ENCODE measurements at regions not wholly inside any gene's neighbourhood (a gene's known extent, or its start where the extent isn't known, plus 50 kb on each side); places are given as distances from the start of the nearest gene placed in this dataset.

DNA sequence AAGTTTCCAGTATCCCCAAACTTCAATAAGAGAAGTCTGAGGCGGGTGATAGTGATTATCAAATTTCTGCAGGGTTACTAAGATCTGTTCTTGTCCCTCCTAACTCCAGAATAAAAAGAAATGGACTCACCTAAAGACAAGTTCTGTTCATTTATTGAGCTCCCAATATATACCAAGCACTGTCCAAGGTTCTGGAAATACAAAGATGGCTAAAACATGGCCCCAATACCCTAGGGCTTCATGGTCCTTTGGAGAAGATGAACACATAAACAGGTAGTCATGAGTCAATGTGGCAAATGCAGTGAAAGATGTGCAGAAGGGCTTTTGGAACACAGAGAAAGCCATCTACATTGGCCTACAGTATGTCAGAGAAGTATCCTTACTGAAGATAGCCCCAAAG lies 231.2 kb downstream of the PPP1R2C start:
- H4K20me1 ChIP-seq (ENCODE audit: insufficient read depth, low read length), result no peaks in the 10 kb centered on the region
- no peak for TF ChIP-seq CTCF (IDR thresholded peaks at IDR 0.05; ENCODE audit: extremely low read depth, low read depth, low read length)
- no peak overlapping the region for H3K4me3 ChIP-seq (ENCODE audit: insufficient read depth, low read length)
- H3K9me3 ChIP-seq (ENCODE audit: low read depth, low read length), result no peaks in the 10 kb centered on the region
- no peak overlapping the region for H2AFZ ChIP-seq (ENCODE audit: low read length)
- H3K4me2 ChIP-seq (ENCODE audit: insufficient read depth, low read length), result no peak overlapping the region
- no peak overlapping the region for H3K27ac ChIP-seq (ENCODE audit: low read depth, low read length)
- no peaks in the 10 kb centered on the region for H3K79me2 ChIP-seq (ENCODE audit: insufficient read depth, low read length)
- H3K36me3 ChIP-seq (ENCODE audit: insufficient read depth, low read length), result no peaks in the 10 kb centered on the region
- no peaks in the 10 kb centered on the region for H3K4me1 ChIP-seq (ENCODE audit: insufficient read depth, low read length)
- no peak for DNase-seq (ENCODE audit: insufficient read length, low spot score, missing footprints)
- no peaks in the 10 kb centered on the region for H3K27me3 ChIP-seq (ENCODE audit: insufficient read depth, low read length)

DNA sequence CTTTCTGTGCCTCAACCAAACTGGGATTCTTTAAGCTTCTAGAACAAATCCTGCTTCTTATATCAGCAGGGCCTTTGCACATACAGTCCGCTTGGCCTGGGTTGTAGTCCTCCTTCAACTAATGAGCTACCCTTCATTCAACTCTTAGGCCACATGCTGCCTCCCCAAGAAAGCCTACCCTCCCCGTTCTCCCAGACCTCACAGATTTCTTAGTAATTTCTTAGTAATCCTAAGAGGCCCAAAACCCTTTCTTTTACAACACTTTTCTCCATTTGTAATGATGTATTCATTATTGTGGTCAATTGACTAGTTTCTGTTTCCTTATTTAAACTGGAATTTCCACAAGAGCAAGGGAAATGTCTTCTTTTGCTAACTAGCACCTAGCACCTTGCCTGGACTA lies 233.1 kb downstream of the PPP1R2C start:
- Histone ChIP-seq H3K4me2 (ENCODE audit: insufficient read depth, low read length) (no peak overlapping the region), H3K9me3 (ENCODE audit: low read depth, low read length) (no peaks in the 10 kb centered on the region), H3K36me3 (ENCODE audit: insufficient read depth, low read length) (no peaks in the 10 kb centered on the region), H3K79me2 (ENCODE audit: insufficient read depth, low read length) (no peaks in the 10 kb centered on the region), H3K4me1 (ENCODE audit: insufficient read depth, low read length) (no peaks in the 10 kb centered on the region), H4K20me1 (ENCODE audit: insufficient read depth, low read length) (no peaks in the 10 kb centered on the region), H3K27me3 (ENCODE audit: insufficient read depth, low read length) (no peaks in the 10 kb centered on the region), H3K27ac (ENCODE audit: low read depth, low read length) (no peak overlapping the region), H2AFZ (ENCODE audit: low read length) (no peak overlapping the region), H3K4me3 (ENCODE audit: insufficient read depth, low read length) (no peak overlapping the region)
- no peak for DNase-seq (ENCODE audit: insufficient read length, low spot score, missing footprints)
- TF ChIP-seq CTCF (IDR thresholded peaks at IDR 0.05; ENCODE audit: extremely low read depth, low read depth, low read length), result no peak

DNA sequence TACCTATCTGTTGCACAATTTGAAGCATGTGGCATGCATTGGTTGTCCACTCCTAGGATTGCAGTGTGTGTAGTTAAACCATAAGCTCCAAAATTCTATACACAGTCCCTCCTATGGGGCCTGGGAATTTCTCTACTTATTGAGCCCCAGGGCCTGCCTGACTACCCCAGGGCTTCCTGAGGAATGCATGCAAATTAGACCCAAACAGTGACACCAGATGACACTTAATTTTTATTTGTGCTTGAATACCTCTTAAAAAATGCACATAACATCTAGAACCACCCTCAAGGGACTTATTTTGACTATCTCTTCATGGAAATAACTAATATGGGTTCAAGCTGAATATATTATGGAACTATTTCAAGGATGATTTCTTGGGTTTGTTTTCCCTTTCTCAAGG lies 236.4 kb downstream of the PPP1R2C start:
- Histone ChIP-seq H2AFZ (ENCODE audit: low read length) (no peak overlapping the region), H3K36me3 (ENCODE audit: insufficient read depth, low read length) (no peaks in the 10 kb centered on the region), H3K4me2 (ENCODE audit: insufficient read depth, low read length) (no peak overlapping the region), H3K9me3 (ENCODE audit: low read depth, low read length) (no peaks in the 10 kb centered on the region), H3K4me1 (ENCODE audit: insufficient read depth, low read length) (no peaks in the 10 kb centered on the region), H3K79me2 (ENCODE audit: insufficient read depth, low read length) (no peaks in the 10 kb centered on the region), H3K27me3 (ENCODE audit: insufficient read depth, low read length) (no peaks in the 10 kb centered on the region), H4K20me1 (ENCODE audit: insufficient read depth, low read length) (no peaks in the 10 kb centered on the region), H3K4me3 (ENCODE audit: insufficient read depth, low read length) (no peak overlapping the region), H3K27ac (ENCODE audit: low read depth, low read length) (no peak overlapping the region)
- DNase-seq (ENCODE audit: insufficient read length, low spot score, missing footprints), result no peak
- TF ChIP-seq CTCF (IDR thresholded peaks at IDR 0.05; ENCODE audit: extremely low read depth, low read depth, low read length), result no peak

- H3K9me3 ChIP-seq (ENCODE audit: low read depth, low read length), result no peaks in the 10 kb centered on the region
- DNase-seq (ENCODE audit: insufficient read length, low spot score, missing footprints), result no peak
- H2AFZ ChIP-seq (ENCODE audit: low read length), result no peak overlapping the region
- H3K36me3 ChIP-seq (ENCODE audit: insufficient read depth, low read length), result no peaks in the 10 kb centered on the region
- no peaks in the 10 kb centered on the region for H4K20me1 ChIP-seq (ENCODE audit: insufficient read depth, low read length)
- H3K4me2 ChIP-seq (ENCODE audit: insufficient read depth, low read length), result no peak overlapping the region
- H3K27ac ChIP-seq (ENCODE audit: low read depth, low read length), result no peak overlapping the region
- H3K4me3 ChIP-seq (ENCODE audit: insufficient read depth, low read length), result no peak overlapping the region
- no peaks in the 10 kb centered on the region for H3K27me3 ChIP-seq (ENCODE audit: insufficient read depth, low read length)
- H3K4me1 ChIP-seq (ENCODE audit: insufficient read depth, low read length), result no peaks in the 10 kb centered on the region
- TF ChIP-seq CTCF (IDR thresholded peaks at IDR 0.05; ENCODE audit: extremely low read depth, low read depth, low read length), result no peak
- no peaks in the 10 kb centered on the region for H3K79me2 ChIP-seq (ENCODE audit: insufficient read depth, low read length)
Observed at GRCh38 chrX:42540146-42540545, 237.8 kb downstream of the PPP1R2C start.

Data from osteoblast (primary cell).